ENCODE measurements at regions not wholly inside any gene's neighbourhood (a gene's known extent, or its start where the extent isn't known, plus 50 kb on each side); places are given as distances from the start of the nearest gene placed in this dataset.

DNA sequence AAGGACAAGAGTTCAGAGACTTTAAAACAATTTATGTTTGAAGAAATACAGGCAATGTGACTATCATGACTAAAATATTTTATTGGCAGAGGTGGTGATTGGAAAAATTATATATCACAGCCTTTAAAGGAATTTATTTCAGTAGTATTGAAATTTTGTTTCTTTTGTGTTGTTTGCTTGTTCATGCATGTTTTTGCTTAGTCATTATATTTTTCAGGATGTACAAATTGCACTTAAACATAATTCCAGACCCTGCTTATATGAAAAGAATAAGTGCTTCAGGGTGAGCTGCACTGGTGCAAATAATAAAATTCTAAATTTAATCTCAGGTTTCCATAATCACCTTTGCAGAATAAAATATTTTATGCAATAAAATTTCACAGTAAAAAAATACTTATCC, 283.3 kb downstream of the PPP1R3A start:
- no peak overlapping the region for H3K4me3 ChIP-seq (ENCODE audit: control insufficient read depth, low read depth, low read length)
- TF ChIP-seq, protein P1, sequence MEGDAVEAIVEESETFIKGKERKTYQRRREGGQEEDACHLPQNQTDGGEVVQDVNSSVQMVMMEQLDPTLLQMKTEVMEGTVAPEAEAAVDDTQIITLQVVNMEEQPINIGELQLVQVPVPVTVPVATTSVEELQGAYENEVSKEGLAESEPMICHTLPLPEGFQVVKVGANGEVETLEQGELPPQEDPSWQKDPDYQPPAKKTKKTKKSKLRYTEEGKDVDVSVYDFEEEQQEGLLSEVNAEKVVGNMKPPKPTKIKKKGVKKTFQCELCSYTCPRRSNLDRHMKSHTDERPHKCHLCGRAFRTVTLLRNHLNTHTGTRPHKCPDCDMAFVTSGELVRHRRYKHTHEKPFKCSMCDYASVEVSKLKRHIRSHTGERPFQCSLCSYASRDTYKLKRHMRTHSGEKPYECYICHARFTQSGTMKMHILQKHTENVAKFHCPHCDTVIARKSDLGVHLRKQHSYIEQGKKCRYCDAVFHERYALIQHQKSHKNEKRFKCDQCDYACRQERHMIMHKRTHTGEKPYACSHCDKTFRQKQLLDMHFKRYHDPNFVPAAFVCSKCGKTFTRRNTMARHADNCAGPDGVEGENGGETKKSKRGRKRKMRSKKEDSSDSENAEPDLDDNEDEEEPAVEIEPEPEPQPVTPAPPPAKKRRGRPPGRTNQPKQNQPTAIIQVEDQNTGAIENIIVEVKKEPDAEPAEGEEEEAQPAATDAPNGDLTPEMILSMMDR (IDR thresholded peaks at IDR 0.05; ENCODE audit: control insufficient read depth, insufficient read depth, low read depth, low read length, missing control alignments) = no peak
- no peak for DNase-seq (ENCODE audit: low read depth)

DNA sequence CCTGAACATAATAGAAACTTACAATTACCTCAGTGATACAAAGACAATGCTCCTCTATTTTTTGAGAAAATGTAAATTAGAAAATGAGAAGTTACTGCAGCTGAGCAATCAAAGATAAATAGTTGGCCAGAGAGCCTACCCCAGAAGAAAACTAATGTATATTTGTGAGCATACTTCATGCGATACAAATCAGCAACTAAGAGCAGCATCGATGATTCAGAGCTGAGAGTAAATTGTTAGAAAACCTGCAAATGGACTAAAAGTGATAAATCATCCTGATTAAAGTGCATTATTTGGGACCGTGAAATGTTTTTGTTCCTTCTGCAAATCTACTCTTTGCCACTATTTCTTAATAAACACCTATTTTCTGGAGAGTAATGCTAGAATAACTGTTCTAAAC, 285.7 kb downstream of the PPP1R3A start:
- DNase-seq (ENCODE audit: low read depth) = no peak
- no peak overlapping the region for H3K4me3 ChIP-seq (ENCODE audit: control insufficient read depth, low read depth, low read length)
- TF ChIP-seq, protein P1 (IDR thresholded peaks at IDR 0.05; ENCODE audit: control insufficient read depth, insufficient read depth, low read depth, low read length, missing control alignments) = no peak

DNA sequence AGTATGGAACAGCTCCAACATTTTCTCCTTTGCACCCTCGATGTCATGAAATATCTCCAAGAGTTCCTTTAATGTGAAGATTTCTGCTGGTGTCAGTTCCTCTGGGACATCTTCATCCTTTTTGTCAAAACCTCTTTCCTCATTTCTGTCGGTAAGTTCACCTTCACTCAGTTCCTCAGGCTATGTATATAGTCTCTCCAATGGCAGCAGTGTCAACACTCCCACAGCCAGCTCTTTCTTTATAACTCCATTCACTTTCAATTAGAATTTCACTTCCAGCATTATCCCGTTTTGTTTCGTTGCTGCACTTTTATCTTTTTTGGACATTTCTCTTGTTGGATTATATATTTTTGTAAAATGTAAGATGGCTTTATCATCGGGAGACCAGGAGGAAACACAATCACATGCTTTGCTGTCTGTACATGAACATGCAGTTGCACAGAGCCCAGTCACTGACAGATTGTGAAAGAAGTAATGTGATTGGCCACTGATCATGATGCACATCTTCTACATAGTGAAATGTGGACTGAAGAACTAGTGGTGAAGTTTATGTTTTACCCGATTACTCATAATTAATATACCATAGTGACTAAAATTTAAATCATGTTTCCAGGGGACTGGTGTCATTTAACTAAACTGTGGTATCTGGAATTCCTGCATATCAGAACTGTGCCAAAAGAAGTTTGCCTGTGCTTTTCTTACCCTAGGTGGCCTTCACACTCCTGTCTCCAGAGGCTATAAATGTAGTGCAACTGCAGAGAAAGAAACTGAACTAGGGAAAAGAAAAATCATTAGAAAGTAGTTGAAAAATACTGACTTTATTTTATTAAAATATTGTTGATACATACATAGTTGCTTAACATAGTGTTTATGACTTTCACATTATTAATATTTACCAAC, 289.6 kb downstream of the PPP1R3A start:
- DNase-seq (ENCODE audit: low read depth) = no peak
- TF ChIP-seq, protein P1 (IDR thresholded peaks at IDR 0.05; ENCODE audit: control insufficient read depth, insufficient read depth, low read depth, low read length, missing control alignments) = no peak
- H3K4me3 ChIP-seq (ENCODE audit: control insufficient read depth, low read depth, low read length) = no peak overlapping the region

DNA sequence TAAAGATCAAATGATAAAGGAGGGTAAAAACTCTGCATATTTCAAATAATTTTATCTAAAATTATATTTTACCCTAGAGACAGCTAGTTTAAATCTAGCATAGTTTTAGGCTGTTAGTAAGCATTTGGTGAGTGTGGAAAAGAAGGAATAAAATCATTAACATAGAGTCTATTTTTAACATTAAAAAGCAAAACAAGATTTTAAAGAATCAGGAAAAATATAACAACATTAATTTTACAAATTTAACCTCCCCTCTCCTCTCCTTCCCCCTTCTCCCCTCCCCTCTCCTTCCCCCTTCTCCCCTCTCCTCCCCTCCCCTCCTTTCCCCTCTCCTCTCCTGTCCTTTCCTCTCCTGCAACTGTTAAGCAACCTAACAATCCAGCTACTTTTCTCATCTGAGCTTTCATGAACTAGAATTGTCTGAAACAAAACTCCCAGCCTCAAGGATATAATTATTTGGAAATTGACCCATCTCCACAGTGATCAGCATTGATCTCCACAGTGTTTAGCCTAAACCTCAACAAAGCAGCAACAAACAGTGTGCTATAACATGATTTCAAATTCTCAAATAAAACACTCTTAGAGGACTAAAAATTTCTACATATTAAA, 293.2 kb downstream of the PPP1R3A start:
- no peak for DNase-seq (ENCODE audit: low read depth)
- TF ChIP-seq, protein P1 (IDR thresholded peaks at IDR 0.05; ENCODE audit: control insufficient read depth, insufficient read depth, low read depth, low read length, missing control alignments) = no peak
- H3K4me3 ChIP-seq (ENCODE audit: control insufficient read depth, low read depth, low read length) = no peak overlapping the region

- no peak overlapping the region for H3K4me3 ChIP-seq (ENCODE audit: control insufficient read depth, low read depth, low read length)
- DNase-seq (ENCODE audit: low read depth) = no peak
- TF ChIP-seq, protein P1 (IDR thresholded peaks at IDR 0.05; ENCODE audit: control insufficient read depth, insufficient read depth, low read depth, low read length, missing control alignments) = no peak
These were observed 296.0 kb downstream of the PPP1R3A start for GRCh38 chr7:113622796-113623195.

DNA sequence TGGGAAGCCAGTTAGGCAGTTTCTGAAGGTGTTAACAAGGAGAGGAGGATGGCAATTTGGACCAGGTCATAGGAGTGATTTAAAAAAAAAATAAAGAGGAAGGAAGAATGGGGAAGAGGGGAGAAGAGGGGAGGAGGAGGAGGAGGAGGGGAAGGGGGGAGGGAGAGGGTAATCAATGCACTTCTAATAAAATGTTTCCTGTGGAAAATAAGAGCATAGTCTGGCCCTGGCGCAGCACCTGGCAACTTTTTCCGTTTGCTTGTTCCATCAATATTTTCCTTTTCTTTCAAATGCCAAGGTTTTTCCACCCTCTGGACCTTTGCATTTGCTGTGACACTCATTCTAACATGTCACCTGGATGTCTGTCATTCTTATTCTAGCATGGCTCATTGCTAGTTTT, 308.2 kb downstream of the PPP1R3A start:
- no peak overlapping the region for H3K4me3 ChIP-seq (ENCODE audit: control insufficient read depth, low read depth, low read length)
- TF ChIP-seq, protein P1 (IDR thresholded peaks at IDR 0.05; ENCODE audit: control insufficient read depth, insufficient read depth, low read depth, low read length, missing control alignments) = no peak
- no peak for DNase-seq (ENCODE audit: low read depth)
